GM19324 (cell line): ENCODE measurements at regions not wholly inside any gene's neighbourhood (a gene's known extent, or its start where the extent isn't known, plus 50 kb on each side); places are given as distances from the start of the nearest gene placed in this dataset.
"Not testable (repeated sequence)": the region's sequence is repeated elsewhere in the genome, so short reads cannot be mapped to it uniquely, and the experiment has no call there.

Source experiments
- ATAC-seq: cut with Tn5 transposase; IDR thresholded peaks from one replicate; pipeline ENCODE4 v1.9.1; 2021; ENCODE audit warnings: mild to moderate bottlenecking, moderate library complexity; ENCODE audit not compliant: unreplicated experiment, low FRiP score

- ATAC-seq, result no peak
These were observed 129.7 kb downstream of the EPC1 start for GRCh38 chr10:32217216-32217615.

GRCh38 chr10:32213838-32214237 lies 133.1 kb downstream of the EPC1 start:
- not testable (repeated sequence) for ATAC-seq

- ATAC-seq, result no peak
These were observed 136.0 kb downstream of the EPC1 start for GRCh38 chr10:32211046-32211363.

GRCh38 chr10:32210306-32211045 lies 136.5 kb downstream of the EPC1 start:
- no peak for ATAC-seq

GRCh38 chr10:32208005-32208404 lies 139.0 kb downstream of the EPC1 start:
- not testable (repeated sequence) for ATAC-seq

GRCh38 chr10:32207544-32207943 lies 139.4 kb downstream of the EPC1 start:
- no peak for ATAC-seq

GRCh38 chr10:32205670-32206069 lies 141.3 kb downstream of the EPC1 start:
- ATAC-seq, result no peak

- no peak for ATAC-seq
These were observed 142.4 kb downstream of the EPC1 start for GRCh38 chr10:32204606-32205005.

GRCh38 chr10:32199714-32200394 lies 143.6 kb upstream of the KIF5B start:
- no peak for ATAC-seq

- ATAC-seq, result no peak
These were observed 141.2 kb upstream of the KIF5B start for GRCh38 chr10:32197423-32197822.

- ATAC-seq, result peak; percentile 66
These were observed 134.8 kb upstream of the KIF5B start for GRCh38 chr10:32190890-32191491.

- ATAC-seq, result no peak
These were observed 133.3 kb upstream of the KIF5B start for GRCh38 chr10:32189400-32190084.

GRCh38 chr10:32188601-32189000 lies 132.4 kb upstream of the KIF5B start:
- not testable (repeated sequence) for ATAC-seq

- ATAC-seq, result no peak
These were observed 131.5 kb upstream of the KIF5B start for GRCh38 chr10:32187686-32188085.

- not testable (repeated sequence) for ATAC-seq
These were observed 127.4 kb upstream of the KIF5B start for GRCh38 chr10:32183652-32184051.

- ATAC-seq, result no peak
These were observed 126.3 kb upstream of the KIF5B start for GRCh38 chr10:32182476-32182875.

- ATAC-seq, result no peak
These were observed 124.4 kb upstream of the KIF5B start for GRCh38 chr10:32180390-32181280.

GRCh38 chr10:32179836-32180235 lies 123.6 kb upstream of the KIF5B start:
- ATAC-seq, result no peak

- not testable (repeated sequence) for ATAC-seq
These were observed 121.4 kb upstream of the KIF5B start for GRCh38 chr10:32177594-32177993.

GRCh38 chr10:32175629-32176028 lies 119.4 kb upstream of the KIF5B start:
- ATAC-seq, result no peak
